ENCODE measurements at regions not wholly inside any gene's neighbourhood (a gene's known extent, or its start where the extent isn't known, plus 50 kb on each side); places are given as distances from the start of the nearest gene placed in this dataset.

DNA sequence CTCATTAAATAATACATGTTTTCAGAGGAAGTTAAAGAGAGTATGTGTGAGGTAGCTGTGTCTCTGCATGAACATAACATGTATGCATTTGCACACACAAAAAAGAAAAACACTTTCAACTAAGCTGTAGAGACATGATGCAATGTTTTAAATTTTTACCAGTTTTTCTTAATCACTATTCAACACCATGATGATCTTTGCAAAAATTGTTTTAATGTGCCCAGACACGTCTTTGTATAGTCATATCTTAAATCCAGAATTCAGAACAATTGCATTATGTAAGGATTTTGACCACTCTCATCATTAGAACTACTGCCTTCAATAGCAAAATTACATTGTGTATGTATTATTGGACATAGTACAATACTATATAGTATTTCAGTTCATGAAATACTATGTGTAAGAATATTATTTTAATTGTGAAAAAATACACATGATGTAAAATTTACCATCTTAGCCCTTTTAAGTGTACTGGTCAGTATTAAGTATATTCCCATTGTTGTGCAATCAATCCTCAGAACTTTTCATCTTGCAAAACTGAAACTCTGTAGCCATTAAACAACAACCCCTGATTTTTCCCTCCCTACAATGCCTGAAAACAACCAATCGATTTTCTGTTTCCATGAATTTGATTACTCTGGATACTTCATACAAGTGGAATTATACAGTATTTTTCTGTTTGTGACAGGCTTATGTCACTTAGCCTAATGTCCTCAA lies 104.5 kb upstream of the ACVR2A start:
- TF ChIP-seq ARNTL (CRISPR knock-in tag; IDR thresholded peaks at IDR 0.05; ENCODE audit: borderline replicate concordance, low read depth): no peak
- TF ChIP-seq, protein P1, sequence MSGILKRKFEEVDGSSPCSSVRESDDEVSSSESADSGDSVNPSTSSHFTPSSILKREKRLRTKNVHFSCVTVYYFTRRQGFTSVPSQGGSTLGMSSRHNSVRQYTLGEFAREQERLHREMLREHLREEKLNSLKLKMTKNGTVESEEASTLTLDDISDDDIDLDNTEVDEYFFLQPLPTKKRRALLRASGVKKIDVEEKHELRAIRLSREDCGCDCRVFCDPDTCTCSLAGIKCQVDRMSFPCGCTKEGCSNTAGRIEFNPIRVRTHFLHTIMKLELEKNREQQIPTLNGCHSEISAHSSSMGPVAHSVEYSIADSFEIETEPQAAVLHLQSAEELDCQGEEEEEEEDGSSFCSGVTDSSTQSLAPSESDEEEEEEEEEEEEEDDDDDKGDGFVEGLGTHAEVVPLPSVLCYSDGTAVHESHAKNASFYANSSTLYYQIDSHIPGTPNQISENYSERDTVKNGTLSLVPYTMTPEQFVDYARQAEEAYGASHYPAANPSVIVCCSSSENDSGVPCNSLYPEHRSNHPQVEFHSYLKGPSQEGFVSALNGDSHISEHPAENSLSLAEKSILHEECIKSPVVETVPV (CRISPR knock-in tag; IDR thresholded peaks at IDR 0.05): no peak
- no peak for TF ChIP-seq RARB (CRISPR knock-in tag; IDR thresholded peaks at IDR 0.05)
- TF ChIP-seq ZNF565 (CRISPR knock-in tag; conservative IDR thresholded peaks at IDR 0.05; ENCODE audit: low read depth): no peak
- TF ChIP-seq, protein P2, sequence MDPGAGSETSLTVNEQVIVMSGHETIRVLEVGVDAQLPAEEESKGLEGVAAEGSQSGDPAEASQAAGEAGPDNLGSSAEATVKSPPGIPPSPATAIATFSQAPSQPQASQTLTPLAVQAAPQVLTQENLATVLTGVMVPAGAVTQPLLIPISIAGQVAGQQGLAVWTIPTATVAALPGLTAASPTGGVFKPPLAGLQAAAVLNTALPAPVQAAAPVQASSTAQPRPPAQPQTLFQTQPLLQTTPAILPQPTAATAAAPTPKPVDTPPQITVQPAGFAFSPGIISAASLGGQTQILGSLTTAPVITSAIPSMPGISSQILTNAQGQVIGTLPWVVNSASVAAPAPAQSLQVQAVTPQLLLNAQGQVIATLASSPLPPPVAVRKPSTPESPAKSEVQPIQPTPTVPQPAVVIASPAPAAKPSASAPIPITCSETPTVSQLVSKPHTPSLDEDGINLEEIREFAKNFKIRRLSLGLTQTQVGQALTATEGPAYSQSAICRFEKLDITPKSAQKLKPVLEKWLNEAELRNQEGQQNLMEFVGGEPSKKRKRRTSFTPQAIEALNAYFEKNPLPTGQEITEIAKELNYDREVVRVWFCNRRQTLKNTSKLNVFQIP (CRISPR knock-in tag; IDR thresholded peaks at IDR 0.05; ENCODE audit: borderline replicate concordance, low read depth): no peak
- no peak for TF ChIP-seq BACH2 (CRISPR knock-in tag; IDR thresholded peaks at IDR 0.05; ENCODE audit: borderline replicate concordance)
- TF ChIP-seq SNAI2 (CRISPR knock-in tag; IDR thresholded peaks at IDR 0.05): no peak
- no peak for TF ChIP-seq ZFP30 (CRISPR knock-in tag; IDR thresholded peaks at IDR 0.05)
- no peak for TF ChIP-seq ZNF8 (CRISPR knock-in tag; IDR thresholded peaks at IDR 0.05)
- TF ChIP-seq, protein P3, sequence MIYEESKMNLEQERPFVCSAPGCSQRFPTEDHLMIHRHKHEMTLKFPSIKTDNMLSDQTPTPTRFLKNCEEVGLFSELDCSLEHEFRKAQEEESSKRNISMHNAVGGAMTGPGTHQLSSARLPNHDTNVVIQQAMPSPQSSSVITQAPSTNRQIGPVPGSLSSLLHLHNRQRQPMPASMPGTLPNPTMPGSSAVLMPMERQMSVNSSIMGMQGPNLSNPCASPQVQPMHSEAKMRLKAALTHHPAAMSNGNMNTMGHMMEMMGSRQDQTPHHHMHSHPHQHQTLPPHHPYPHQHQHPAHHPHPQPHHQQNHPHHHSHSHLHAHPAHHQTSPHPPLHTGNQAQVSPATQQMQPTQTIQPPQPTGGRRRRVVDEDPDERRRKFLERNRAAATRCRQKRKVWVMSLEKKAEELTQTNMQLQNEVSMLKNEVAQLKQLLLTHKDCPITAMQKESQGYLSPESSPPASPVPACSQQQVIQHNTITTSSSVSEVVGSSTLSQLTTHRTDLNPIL (CRISPR knock-in tag; IDR thresholded peaks at IDR 0.05; ENCODE audit: low read depth): no peak
- no peak for TF ChIP-seq PPARA (CRISPR knock-in tag; IDR thresholded peaks at IDR 0.05; ENCODE audit: borderline replicate concordance)
- TF ChIP-seq ZFP3 (CRISPR knock-in tag; IDR thresholded peaks at IDR 0.05): no peak
- TF ChIP-seq ZC3H10 (CRISPR knock-in tag; IDR thresholded peaks at IDR 0.05): no peak
